Neural progenitor cell (in vitro differentiated cells): ENCODE measurements at regions not wholly inside any gene's neighbourhood (a gene's known extent, or its start where the extent isn't known, plus 50 kb on each side); places are given as distances from the start of the nearest gene placed in this dataset.

Experiments used
- DNase-seq: peaks from one replicate; pipeline ENCODE4 v3.0.0-alpha.2; 2016; ENCODE audit warnings: low spot score
- H2AFZ ChIP-seq: fragments of 200-600 bp; sonication (generic); replicated peaks from 2 replicates; pipeline ENCODE4 v1.6.1; 2016; ENCODE audit warnings: antibody characterized with exemption
- H3F3A ChIP-seq: fragments of 200-600 bp; sonication (generic); 2 replicates; pipeline ENCODE4 v1.6.1; 2016; ENCODE audit warnings: antibody characterized with exemption, low read depth
- H3K27ac ChIP-seq: fragments of 200-600 bp; sonication (generic); 2 replicates; pipeline ENCODE4 v1.5.1; 2016; ENCODE audit warnings: mild to moderate bottlenecking
- H3K27me3 ChIP-seq: fragments of 200-600 bp; sonication (generic); 2 replicates; pipeline ENCODE4 v1.6.1; 2016; ENCODE audit warnings: mild to moderate bottlenecking, moderate library complexity
- H3K36me3 ChIP-seq: fragments of 200-600 bp; sonication (generic); 2 replicates; pipeline ENCODE4 v1.5.1; 2016
- H3K4me1 ChIP-seq: fragments of 200-600 bp; sonication (generic); 2 replicates; pipeline ENCODE4 v1.6.1; 2016; ENCODE audit warnings: mixed run types
- H3K4me2 ChIP-seq: fragments of 200-600 bp; sonication (generic); 2 replicates; pipeline ENCODE4 v1.6.1; 2016
- H3K4me3 ChIP-seq: fragments of 200-600 bp; sonication (generic); 2 replicates; pipeline ENCODE4 v1.5.1; 2016
- H3K79me2 ChIP-seq: fragments of 200-600 bp; sonication (generic); 2 replicates; pipeline ENCODE4 v1.6.1; 2016; ENCODE audit warnings: low read depth
- H3K9ac ChIP-seq: fragments of 200-600 bp; sonication (generic); 2 replicates; pipeline ENCODE4 v1.6.1; 2016
- H3K9me3 ChIP-seq: fragments of 200-600 bp; sonication (generic); 2 replicates; pipeline ENCODE4 v1.5.1; 2016; ENCODE audit warnings: low read depth
- H4K20me1 ChIP-seq: fragments of 200-600 bp; sonication (generic); 2 replicates; pipeline ENCODE4 v1.6.1; 2016; ENCODE audit warnings: low read depth
- H3K27ac Mint-ChIP-seq: 3 replicates; pipeline ENCODE4 v1.8.0; 2021; ENCODE audit warnings: mixed read lengths
- H3K27me3 Mint-ChIP-seq: 2 replicates; pipeline ENCODE4 v1.8.0; 2022; ENCODE audit warnings: low read depth, mild to moderate bottlenecking, inconsistent platforms, moderate library complexity, mixed read lengths; ENCODE audit not compliant: insufficient read depth
- H3K36me3 Mint-ChIP-seq: 3 replicates; pipeline ENCODE4 v1.8.0; 2021; ENCODE audit warnings: mixed read lengths
- H3K4me1 Mint-ChIP-seq: 3 replicates; pipeline ENCODE4 v1.8.0; 2021; ENCODE audit warnings: mixed read lengths
- H3K4me3 Mint-ChIP-seq: 3 replicates; pipeline ENCODE4 v1.8.0; 2021; ENCODE audit warnings: mild to moderate bottlenecking, moderate library complexity, mixed read lengths
- H3K9me3 Mint-ChIP-seq: 3 replicates; pipeline ENCODE4 v1.8.0; 2020; ENCODE audit warnings: mixed read lengths
- EZH2 ChIP-seq: fragments of 200-600 bp; sonication (generic); IDR thresholded peaks from 2 replicates; pipeline ENCODE4 v1.6.1; 2017; ENCODE audit warnings: antibody characterized with exemption, mild to moderate bottlenecking, moderate library complexity
- EZH2phosphoT487 ChIP-seq: fragments of 200-600 bp; sonication (generic); IDR thresholded peaks from 2 replicates; pipeline ENCODE4 v1.6.1; 2017; ENCODE audit warnings: antibody characterized with exemption
- TF ChIP-seq, protein P1 (sequence below): fragments of 200-600 bp; sonication (generic); IDR thresholded peaks from 2 replicates; pipeline ENCODE4 v1.5.1; 2017; ENCODE audit warnings: antibody characterized with exemption, mild to moderate bottlenecking

GRCh38 chr22:47283616-47284270 is 521.3 kb downstream of the TBC1D22A start:
- peaks cover 13% of the 10 kb centered on the region for H3K27me3 Mint-ChIP-seq
- Histone ChIP-seq H3K4me3 (no peak overlapping the region), H3K9ac (no peak overlapping the region), H3K27ac (no peak overlapping the region), H2AFZ (no peak overlapping the region), H3K4me2 (no peak overlapping the region), H3K4me1 (no peaks in the 10 kb centered on the region), H3K79me2 (no peaks in the 10 kb centered on the region), H3K27me3 (no peaks in the 10 kb centered on the region), H4K20me1 (no peaks in the 10 kb centered on the region), H3K36me3 (no peaks in the 10 kb centered on the region), H3K9me3 (no peaks in the 10 kb centered on the region), H3F3A (no peaks in the 10 kb centered on the region)
- DNase-seq: no peak
- H3K27ac Mint-ChIP-seq: no peak overlapping the region
- H3K9me3 Mint-ChIP-seq: peaks cover 16% of the 10 kb centered on the region
- H3K36me3 Mint-ChIP-seq: no peaks in the 10 kb centered on the region
- TF ChIP-seq, protein P1, sequence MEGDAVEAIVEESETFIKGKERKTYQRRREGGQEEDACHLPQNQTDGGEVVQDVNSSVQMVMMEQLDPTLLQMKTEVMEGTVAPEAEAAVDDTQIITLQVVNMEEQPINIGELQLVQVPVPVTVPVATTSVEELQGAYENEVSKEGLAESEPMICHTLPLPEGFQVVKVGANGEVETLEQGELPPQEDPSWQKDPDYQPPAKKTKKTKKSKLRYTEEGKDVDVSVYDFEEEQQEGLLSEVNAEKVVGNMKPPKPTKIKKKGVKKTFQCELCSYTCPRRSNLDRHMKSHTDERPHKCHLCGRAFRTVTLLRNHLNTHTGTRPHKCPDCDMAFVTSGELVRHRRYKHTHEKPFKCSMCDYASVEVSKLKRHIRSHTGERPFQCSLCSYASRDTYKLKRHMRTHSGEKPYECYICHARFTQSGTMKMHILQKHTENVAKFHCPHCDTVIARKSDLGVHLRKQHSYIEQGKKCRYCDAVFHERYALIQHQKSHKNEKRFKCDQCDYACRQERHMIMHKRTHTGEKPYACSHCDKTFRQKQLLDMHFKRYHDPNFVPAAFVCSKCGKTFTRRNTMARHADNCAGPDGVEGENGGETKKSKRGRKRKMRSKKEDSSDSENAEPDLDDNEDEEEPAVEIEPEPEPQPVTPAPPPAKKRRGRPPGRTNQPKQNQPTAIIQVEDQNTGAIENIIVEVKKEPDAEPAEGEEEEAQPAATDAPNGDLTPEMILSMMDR: no peak
- TF ChIP-seq EZH2: no peak
- no peak for TF ChIP-seq EZH2phosphoT487
- H3K4me1 Mint-ChIP-seq: no peaks in the 10 kb centered on the region
- no peak overlapping the region for H3K4me3 Mint-ChIP-seq

DNA sequence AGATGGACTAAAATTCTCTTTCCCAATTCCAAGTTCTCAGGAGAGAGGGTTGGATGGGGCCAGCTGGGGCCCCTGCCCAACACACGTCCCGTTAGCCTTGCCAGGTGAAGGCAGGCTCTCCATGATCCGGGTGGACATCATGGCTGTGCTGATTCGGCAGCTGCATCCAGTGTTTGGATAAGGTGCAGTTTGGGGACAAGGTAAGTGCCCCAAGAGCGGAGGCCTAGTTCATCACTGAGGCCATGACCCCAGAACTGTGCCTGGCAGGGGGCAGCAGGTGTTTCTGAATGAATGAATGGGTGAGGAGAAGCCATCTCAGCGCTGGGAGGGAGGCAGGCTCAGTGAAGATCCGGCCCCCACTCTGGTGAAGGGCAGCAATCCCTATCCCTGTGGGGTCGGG is 520.4 kb downstream of the TBC1D22A start:
- no peaks in the 10 kb centered on the region for H3K36me3 Mint-ChIP-seq
- H3K27ac Mint-ChIP-seq: no peak overlapping the region
- Histone ChIP-seq H3K36me3 (no peaks in the 10 kb centered on the region), H4K20me1 (no peaks in the 10 kb centered on the region), H3K27me3 (no peaks in the 10 kb centered on the region), H3K4me2 (no peak overlapping the region), H2AFZ (no peak overlapping the region), H3K27ac (no peak overlapping the region), H3K9me3 (no peaks in the 10 kb centered on the region), H3K4me3 (no peak overlapping the region), H3K9ac (no peak overlapping the region), H3F3A (no peaks in the 10 kb centered on the region), H3K4me1 (no peaks in the 10 kb centered on the region), H3K79me2 (no peaks in the 10 kb centered on the region)
- H3K4me1 Mint-ChIP-seq: no peaks in the 10 kb centered on the region
- peaks cover 12% of the 10 kb centered on the region for H3K9me3 Mint-ChIP-seq
- H3K4me3 Mint-ChIP-seq: no peak overlapping the region
- TF ChIP-seq, protein P1: no peak
- no peak for TF ChIP-seq EZH2phosphoT487
- TF ChIP-seq EZH2: no peak
- H3K27me3 Mint-ChIP-seq: peaks cover 14% of the 10 kb centered on the region
- no peak for DNase-seq

DNA sequence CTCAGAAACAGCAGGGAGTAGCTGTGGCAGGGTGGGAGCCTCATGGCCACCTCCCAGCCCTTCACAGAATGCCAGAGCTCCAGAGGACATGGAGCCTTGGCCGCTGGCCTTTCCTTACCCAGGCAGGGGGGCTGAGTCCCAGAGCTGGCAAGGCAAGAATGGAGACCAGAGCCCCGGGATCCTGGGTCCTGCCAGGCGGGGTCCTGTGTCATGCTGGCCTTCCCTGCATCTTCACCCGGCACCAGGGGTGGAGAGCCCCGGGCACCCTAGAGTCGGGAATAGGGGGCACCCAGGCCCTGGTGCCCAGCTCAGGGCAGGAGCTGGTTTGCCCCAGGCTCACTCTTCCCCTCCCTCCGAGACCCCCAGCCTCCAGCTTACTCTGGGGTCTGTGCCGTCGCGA is 519.9 kb downstream of the TBC1D22A start:
- Histone ChIP-seq H2AFZ (no peak overlapping the region), H3K4me3 (no peak overlapping the region), H3K4me2 (no peak overlapping the region), H3F3A (no peaks in the 10 kb centered on the region), H3K9ac (no peak overlapping the region), H3K4me1 (no peaks in the 10 kb centered on the region), H3K27ac (no peak overlapping the region), H3K79me2 (no peaks in the 10 kb centered on the region), H3K27me3 (no peaks in the 10 kb centered on the region), H3K9me3 (no peaks in the 10 kb centered on the region), H4K20me1 (no peaks in the 10 kb centered on the region), H3K36me3 (no peaks in the 10 kb centered on the region)
- Mint-ChIP-seq H3K4me1 (no peaks in the 10 kb centered on the region), H3K4me3 (no peak overlapping the region), H3K36me3 (no peaks in the 10 kb centered on the region), H3K9me3 (peaks cover 7% of the 10 kb centered on the region), H3K27ac (no peak overlapping the region), H3K27me3 (peaks cover 11% of the 10 kb centered on the region)
- no peak for DNase-seq
- TF ChIP-seq EZH2: no peak
- TF ChIP-seq EZH2phosphoT487: no peak
- TF ChIP-seq, protein P1: no peak
